ENCODE measurements at regions not wholly inside any gene's neighbourhood (a gene's known extent, or its start where the extent isn't known, plus 50 kb on each side); places are given as distances from the start of the nearest gene placed in this dataset.

DNA sequence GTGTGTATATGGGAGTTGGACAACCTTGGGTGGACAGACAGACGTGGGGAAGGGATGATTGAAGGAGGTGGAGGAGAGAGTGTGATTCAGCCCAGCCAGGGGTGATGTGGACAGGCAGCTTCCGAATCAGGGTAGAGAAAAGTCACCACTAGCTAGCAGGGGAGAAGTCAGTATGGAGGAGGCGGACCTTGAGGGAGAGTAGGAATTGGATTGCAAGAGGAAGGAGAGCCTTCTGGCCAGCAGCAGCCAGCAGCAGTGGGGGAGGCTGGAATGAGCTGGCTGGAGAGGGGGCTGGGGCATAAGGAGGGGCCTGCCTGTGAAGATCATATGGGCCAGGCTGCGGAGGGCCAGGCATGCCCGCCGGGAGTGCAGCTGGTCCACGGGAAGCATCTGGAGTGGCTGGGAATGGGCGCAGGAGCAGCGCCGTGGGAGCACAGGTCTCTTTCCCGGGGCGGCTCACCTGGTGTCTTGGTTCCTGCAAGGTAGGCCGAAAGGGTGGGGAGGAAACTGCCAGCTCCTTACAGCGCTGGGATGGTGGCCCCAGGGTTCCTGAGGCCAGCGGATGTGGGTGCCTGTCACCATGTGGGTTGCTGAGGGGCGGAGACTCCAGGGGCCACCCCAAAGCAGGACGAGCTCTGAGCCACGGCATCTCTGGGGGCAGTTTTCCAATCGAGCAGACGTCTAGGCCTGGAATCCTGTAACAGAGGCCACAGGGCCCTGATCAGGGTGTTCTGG lies 235.3 kb downstream of the SEC14L1 start:
- Mint-ChIP-seq H3K36me3 (no peaks in the 10 kb centered on the region), H3K4me3 (peak overlapping the region; percentile 94), H3K4me1 (peaks cover 76% of the 10 kb centered on the region), H3K27ac (peak overlapping the region; percentile 91), H3K9me3 (no peaks in the 10 kb centered on the region), H3K27me3 (ENCODE audit: low read depth) (no peaks in the 10 kb centered on the region)
- ChIA-PET POLR2A (no interaction called here), CTCF (interaction anchor here (0.9 to 4.6 kb wide), 7 partner anchors 24 to 309 kb away, joined by 3 to 45 read pairs (median 8); no protein-coding TSS in a partner anchor)
- TF ChIP-seq GTF2I (CRISPR knock-in tag; conservative IDR thresholded peaks at IDR 0.05) (no peak), SMAD3 (CRISPR knock-in tag; IDR thresholded peaks at IDR 0.05; ENCODE audit: borderline replicate concordance) (no peak), ZNF232 (CRISPR knock-in tag; IDR thresholded peaks at IDR 0.05) (no peak), TEAD1 (CRISPR knock-in tag; IDR thresholded peaks at IDR 0.05) (no peak), MYBL2 (CRISPR knock-in tag; IDR thresholded peaks at IDR 0.05) (no peak), GABPB1 (CRISPR knock-in tag; IDR thresholded peaks at IDR 0.05) (no peak)
- TF ChIP-seq, protein P1, sequence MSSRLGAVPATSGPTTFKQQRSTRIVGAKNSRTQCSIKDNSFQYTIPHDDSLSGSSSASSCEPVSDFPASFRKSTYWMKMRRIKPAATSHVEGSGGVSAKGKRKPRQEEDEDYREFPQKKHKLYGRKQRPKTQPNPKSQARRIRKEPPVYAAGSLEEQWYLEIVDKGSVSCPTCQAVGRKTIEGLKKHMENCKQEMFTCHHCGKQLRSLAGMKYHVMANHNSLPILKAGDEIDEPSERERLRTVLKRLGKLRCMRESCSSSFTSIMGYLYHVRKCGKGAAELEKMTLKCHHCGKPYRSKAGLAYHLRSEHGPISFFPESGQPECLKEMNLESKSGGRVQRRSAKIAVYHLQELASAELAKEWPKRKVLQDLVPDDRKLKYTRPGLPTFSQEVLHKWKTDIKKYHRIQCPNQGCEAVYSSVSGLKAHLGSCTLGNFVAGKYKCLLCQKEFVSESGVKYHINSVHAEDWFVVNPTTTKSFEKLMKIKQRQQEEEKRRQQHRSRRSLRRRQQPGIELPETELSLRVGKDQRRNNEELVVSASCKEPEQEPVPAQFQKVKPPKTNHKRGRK (CRISPR knock-in tag; IDR thresholded peaks at IDR 0.05; ENCODE audit: borderline replicate concordance): no peak
- TF ChIP-seq, protein P2, sequence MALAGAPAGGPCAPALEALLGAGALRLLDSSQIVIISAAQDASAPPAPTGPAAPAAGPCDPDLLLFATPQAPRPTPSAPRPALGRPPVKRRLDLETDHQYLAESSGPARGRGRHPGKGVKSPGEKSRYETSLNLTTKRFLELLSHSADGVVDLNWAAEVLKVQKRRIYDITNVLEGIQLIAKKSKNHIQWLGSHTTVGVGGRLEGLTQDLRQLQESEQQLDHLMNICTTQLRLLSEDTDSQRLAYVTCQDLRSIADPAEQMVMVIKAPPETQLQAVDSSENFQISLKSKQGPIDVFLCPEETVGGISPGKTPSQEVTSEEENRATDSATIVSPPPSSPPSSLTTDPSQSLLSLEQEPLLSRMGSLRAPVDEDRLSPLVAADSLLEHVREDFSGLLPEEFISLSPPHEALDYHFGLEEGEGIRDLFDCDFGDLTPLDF (CRISPR knock-in tag; IDR thresholded peaks at IDR 0.05): no peak
- TF ChIP-seq, protein P3, sequence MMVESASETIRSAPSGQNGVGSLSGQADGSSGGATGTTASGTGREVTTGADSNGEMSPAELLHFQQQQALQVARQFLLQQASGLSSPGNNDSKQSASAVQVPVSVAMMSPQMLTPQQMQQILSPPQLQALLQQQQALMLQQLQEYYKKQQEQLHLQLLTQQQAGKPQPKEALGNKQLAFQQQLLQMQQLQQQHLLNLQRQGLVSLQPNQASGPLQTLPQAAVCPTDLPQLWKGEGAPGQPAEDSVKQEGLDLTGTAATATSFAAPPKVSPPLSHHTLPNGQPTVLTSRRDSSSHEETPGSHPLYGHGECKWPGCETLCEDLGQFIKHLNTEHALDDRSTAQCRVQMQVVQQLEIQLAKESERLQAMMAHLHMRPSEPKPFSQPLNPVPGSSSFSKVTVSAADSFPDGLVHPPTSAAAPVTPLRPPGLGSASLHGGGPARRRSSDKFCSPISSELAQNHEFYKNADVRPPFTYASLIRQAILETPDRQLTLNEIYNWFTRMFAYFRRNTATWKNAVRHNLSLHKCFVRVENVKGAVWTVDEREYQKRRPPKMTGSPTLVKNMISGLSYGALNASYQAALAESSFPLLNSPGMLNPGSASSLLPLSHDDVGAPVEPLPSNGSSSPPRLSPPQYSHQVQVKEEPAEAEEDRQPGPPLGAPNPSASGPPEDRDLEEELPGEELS (CRISPR knock-in tag; IDR thresholded peaks at IDR 0.05): no peak
- TF ChIP-seq, protein P4, sequence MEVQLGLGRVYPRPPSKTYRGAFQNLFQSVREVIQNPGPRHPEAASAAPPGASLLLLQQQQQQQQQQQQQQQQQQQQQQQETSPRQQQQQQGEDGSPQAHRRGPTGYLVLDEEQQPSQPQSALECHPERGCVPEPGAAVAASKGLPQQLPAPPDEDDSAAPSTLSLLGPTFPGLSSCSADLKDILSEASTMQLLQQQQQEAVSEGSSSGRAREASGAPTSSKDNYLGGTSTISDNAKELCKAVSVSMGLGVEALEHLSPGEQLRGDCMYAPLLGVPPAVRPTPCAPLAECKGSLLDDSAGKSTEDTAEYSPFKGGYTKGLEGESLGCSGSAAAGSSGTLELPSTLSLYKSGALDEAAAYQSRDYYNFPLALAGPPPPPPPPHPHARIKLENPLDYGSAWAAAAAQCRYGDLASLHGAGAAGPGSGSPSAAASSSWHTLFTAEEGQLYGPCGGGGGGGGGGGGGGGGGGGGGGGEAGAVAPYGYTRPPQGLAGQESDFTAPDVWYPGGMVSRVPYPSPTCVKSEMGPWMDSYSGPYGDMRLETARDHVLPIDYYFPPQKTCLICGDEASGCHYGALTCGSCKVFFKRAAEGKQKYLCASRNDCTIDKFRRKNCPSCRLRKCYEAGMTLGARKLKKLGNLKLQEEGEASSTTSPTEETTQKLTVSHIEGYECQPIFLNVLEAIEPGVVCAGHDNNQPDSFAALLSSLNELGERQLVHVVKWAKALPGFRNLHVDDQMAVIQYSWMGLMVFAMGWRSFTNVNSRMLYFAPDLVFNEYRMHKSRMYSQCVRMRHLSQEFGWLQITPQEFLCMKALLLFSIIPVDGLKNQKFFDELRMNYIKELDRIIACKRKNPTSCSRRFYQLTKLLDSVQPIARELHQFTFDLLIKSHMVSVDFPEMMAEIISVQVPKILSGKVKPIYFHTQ (CRISPR knock-in tag; IDR thresholded peaks at IDR 0.05): no peak
- TF ChIP-seq, protein P5, sequence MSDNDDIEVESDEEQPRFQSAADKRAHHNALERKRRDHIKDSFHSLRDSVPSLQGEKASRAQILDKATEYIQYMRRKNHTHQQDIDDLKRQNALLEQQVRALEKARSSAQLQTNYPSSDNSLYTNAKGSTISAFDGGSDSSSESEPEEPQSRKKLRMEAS (CRISPR knock-in tag; IDR thresholded peaks at IDR 0.05): no peak
- TF ChIP-seq, protein P6, sequence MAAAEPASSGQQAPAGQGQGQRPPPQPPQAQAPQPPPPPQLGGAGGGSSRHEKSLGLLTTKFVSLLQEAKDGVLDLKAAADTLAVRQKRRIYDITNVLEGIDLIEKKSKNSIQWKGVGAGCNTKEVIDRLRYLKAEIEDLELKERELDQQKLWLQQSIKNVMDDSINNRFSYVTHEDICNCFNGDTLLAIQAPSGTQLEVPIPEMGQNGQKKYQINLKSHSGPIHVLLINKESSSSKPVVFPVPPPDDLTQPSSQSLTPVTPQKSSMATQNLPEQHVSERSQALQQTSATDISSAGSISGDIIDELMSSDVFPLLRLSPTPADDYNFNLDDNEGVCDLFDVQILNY (CRISPR knock-in tag; IDR thresholded peaks at IDR 0.05): no peak
- TF ChIP-seq, protein P7, sequence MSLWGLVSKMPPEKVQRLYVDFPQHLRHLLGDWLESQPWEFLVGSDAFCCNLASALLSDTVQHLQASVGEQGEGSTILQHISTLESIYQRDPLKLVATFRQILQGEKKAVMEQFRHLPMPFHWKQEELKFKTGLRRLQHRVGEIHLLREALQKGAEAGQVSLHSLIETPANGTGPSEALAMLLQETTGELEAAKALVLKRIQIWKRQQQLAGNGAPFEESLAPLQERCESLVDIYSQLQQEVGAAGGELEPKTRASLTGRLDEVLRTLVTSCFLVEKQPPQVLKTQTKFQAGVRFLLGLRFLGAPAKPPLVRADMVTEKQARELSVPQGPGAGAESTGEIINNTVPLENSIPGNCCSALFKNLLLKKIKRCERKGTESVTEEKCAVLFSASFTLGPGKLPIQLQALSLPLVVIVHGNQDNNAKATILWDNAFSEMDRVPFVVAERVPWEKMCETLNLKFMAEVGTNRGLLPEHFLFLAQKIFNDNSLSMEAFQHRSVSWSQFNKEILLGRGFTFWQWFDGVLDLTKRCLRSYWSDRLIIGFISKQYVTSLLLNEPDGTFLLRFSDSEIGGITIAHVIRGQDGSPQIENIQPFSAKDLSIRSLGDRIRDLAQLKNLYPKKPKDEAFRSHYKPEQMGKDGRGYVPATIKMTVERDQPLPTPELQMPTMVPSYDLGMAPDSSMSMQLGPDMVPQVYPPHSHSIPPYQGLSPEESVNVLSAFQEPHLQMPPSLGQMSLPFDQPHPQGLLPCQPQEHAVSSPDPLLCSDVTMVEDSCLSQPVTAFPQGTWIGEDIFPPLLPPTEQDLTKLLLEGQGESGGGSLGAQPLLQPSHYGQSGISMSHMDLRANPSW (CRISPR knock-in tag; conservative IDR thresholded peaks at IDR 0.05; ENCODE audit: low read depth): no peak
- ATAC-seq (no peak), DNase-seq (ENCODE audit: low spot score) (no peak)

Data from WTC11 (cell line).